Astrocyte of the spinal cord (primary cell): ENCODE measurements at regions not wholly inside any gene's neighbourhood (a gene's known extent, or its start where the extent isn't known, plus 50 kb on each side); places are given as distances from the start of the nearest gene placed in this dataset.

Experiments used
- DNase-seq: peaks from one replicate; pipeline ENCODE4 v3.0.0; 2011; ENCODE audit warnings: low read depth, low spot score
- H3K4me3 ChIP-seq: 2 replicates; pipeline ENCODE4 v1.5.1; 2011; ENCODE audit warnings: low read depth, mild to moderate bottlenecking, low read length, moderate library complexity
- in situ Hi-C: cut with HindIII; loops from 2 replicates; pipeline ENCODE4 v1.10.0; 2017; ENCODE audit warnings: low sequenced_read_pairs
- TF ChIP-seq, protein P1 (sequence below): IDR thresholded peaks from 2 replicates; pipeline ENCODE4 v1.5.1; 2012; ENCODE audit warnings: low read depth, mild to moderate bottlenecking, low read length, inconsistent platforms

DNA sequence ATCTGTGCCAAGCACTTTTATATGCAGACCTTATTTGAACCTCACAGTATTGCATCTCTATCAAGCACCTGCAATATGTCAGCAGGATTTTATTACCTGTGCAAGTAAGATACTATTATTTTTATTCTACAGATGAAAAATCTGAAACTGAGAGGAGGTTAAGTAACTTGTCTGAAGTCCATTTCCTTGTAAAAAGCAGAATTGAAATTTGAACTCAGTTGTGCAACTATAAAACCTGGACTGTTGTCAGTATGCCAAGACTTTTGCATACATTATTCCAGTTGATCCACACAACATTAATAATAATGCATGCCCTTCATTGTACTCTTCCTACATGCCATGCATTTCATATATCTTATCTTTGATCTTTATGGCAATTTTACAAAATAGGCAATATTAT, 82.2 kb upstream of the BRINP1 start:
- H3K4me3 ChIP-seq, result no peak overlapping the region
- in situ Hi-C loops, result no loop called here
- no peak for DNase-seq
- TF ChIP-seq, protein P1, sequence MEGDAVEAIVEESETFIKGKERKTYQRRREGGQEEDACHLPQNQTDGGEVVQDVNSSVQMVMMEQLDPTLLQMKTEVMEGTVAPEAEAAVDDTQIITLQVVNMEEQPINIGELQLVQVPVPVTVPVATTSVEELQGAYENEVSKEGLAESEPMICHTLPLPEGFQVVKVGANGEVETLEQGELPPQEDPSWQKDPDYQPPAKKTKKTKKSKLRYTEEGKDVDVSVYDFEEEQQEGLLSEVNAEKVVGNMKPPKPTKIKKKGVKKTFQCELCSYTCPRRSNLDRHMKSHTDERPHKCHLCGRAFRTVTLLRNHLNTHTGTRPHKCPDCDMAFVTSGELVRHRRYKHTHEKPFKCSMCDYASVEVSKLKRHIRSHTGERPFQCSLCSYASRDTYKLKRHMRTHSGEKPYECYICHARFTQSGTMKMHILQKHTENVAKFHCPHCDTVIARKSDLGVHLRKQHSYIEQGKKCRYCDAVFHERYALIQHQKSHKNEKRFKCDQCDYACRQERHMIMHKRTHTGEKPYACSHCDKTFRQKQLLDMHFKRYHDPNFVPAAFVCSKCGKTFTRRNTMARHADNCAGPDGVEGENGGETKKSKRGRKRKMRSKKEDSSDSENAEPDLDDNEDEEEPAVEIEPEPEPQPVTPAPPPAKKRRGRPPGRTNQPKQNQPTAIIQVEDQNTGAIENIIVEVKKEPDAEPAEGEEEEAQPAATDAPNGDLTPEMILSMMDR, result no peak

DNA sequence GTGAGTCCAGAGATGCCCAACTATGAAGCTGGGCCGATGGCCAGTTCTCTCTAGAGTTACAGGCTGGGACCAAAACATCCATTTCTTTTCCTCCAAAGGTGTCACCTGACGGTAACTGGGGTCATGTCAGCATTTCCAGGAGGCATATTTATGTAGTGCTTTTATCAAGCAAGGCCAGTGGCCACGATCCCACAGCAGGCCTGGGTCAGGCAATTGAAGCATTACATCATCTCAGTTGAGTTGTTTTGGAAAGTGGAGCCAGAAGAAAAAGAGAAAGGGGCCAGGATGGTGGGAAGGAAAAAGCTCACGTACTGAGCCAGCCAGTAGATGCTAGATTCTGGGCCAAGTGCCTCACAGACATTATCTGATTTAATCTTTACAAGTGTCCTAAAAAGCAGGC, 73.9 kb upstream of the BRINP1 start:
- TF ChIP-seq, protein P1, result no peak
- DNase-seq, result no peak
- in situ Hi-C loops, result no loop called here
- H3K4me3 ChIP-seq, result no peak overlapping the region

DNA sequence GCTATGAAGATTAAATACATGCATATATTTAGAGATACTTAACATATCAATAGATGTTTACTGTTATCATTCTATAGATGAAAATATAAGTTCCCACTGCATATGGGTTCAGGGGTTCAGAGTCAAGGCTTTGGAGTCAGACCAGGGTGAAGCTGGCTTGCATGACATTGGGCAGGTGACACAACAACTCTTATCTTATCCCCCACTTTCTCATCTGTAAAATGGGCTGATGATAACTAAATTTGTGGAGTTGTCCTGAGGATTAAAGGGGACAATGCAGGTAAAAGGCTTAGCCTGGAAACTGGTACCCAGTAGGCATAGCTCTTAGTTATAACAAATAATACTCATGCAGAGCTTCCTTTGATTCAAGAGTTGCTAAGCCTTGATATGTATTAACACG, 72.6 kb upstream of the BRINP1 start:
- no peak overlapping the region for H3K4me3 ChIP-seq
- in situ Hi-C loops, result no loop called here
- DNase-seq, result no peak
- TF ChIP-seq, protein P1, result no peak

DNA sequence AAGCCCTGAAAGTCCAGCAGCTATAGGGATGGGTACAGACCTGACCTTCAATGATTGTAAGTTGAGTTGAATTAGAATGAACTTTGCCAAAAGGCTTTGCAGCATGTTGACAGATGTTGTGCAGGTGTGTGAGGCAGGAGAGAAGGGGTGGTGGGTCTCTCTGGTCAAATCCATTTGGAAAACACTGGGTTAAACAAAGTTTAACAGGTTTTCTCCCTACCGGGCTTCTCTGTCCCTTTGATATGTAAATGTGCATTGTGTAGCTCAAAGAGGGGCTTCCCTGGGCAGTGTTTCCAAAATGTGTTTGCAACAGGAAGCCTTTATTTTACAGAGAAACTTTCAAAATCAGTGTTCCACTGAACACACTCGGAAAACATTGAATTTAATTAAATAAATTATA, 72.1 kb upstream of the BRINP1 start:
- H3K4me3 ChIP-seq, result no peak overlapping the region
- in situ Hi-C loops, result no loop called here

DNA sequence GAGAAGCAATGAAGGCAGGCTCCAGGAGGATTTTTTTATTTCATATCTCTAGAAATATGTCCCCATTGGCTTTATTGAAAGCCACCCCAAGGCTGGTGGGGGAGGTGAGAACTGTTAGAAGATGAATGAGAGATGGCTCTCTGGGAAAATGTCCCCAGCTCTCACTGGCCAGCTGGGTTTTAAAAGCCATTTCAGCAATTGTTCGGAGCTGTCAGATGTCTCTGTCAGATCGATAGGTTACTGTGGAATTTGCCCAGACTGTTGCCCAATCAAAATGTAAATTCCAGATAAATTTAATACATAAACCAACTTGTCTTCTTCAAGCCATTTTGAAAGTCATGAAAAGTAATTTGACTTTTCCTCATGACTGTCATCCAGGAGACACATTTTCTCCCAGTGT, 67.0 kb upstream of the BRINP1 start:
- H3K4me3 ChIP-seq, result no peak overlapping the region
- in situ Hi-C loops, result no loop called here
- TF ChIP-seq, protein P1, result no peak
- DNase-seq, result no peak

More for the DNA sequence above, 72.1 kb upstream of the BRINP1 start:
- TF ChIP-seq, protein P1, result no peak
- no peak for DNase-seq

DNA sequence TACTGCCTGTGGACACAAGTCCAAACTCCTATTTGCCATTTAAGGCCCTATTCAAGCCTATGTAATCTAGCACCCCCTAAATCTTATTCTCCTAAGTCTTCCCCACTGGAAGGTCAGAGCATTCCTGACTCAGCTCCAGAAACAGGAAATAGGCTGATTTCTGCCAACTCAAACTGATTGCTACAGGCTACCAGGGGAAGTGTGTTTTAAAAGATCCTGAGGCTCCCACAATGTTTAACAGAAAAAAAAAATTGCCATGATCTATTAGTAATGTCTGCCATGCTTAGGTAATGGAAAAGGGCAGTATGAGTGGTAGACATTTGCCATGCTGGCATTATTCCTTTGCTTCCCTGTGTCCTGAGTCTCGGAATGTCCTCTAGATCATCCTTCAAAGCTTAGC, 65.8 kb upstream of the BRINP1 start:
- TF ChIP-seq, protein P1, result no peak
- in situ Hi-C loops, result no loop called here
- DNase-seq, result no peak
- no peak overlapping the region for H3K4me3 ChIP-seq

DNA sequence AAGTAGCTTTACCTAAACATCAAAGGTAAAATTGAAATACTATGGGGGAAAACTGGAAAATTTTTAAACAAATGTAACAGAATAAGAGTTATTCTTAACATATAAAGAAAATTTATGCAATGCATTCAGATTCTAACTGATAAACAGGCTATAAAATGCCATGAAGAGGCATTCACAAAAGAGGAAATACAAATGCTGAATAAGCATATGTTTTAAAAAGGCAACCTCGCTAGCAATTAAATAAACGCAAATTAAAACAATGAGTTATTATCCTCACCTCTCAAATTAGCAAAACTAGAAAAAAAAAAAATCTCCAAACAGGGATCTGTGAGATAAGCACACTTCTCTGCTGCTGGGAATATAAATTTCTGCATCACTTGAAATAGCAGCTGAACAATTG, 63.2 kb upstream of the BRINP1 start:
- no peak overlapping the region for H3K4me3 ChIP-seq
- in situ Hi-C loops, result no loop called here
- TF ChIP-seq, protein P1, result no peak
- DNase-seq, result no peak
